ENCODE measurements at regions not wholly inside any gene's neighbourhood (a gene's known extent, or its start where the extent isn't known, plus 50 kb on each side); places are given as distances from the start of the nearest gene placed in this dataset.

- TF ChIP-seq CTCF (IDR thresholded peaks at IDR 0.05) (no peak), POLR2A (IDR thresholded peaks at IDR 0.05) (no peak), EP300 (IDR thresholded peaks at IDR 0.05) (no peak)
Measured at GRCh38 chr18:38587571-38587970, 1022.0 kb upstream of the CELF4 start.

All from ovary (tissue), 3 donors.